ENCODE measurements at regions not wholly inside any gene's neighbourhood (a gene's known extent, or its start where the extent isn't known, plus 50 kb on each side); places are given as distances from the start of the nearest gene placed in this dataset.

DNA sequence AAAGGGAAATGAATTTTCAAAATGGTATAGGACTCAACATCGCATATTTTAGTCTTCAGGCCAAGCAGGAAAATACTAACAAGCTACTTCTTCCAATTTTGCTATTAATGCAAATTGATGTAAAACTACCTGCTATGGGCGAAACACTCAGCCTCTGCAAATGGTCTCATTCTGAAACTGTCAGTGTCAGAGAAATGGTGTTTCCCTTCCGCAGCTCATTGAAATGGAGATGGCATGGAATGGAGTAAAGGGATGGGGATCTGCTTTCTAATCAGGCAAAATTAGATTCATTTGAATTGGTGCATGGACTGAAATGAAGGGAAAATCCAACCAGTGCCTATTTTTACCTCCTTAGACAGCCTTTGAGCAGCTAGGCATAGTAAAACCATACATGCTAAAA, 80.4 kb upstream of the EEA1 start:
- H3K9ac ChIP-seq (ENCODE audit: low read length) = no peak overlapping the region
- no peaks in the 10 kb centered on the region for H3K79me2 ChIP-seq (ENCODE audit: insufficient read depth, low read length)
- H3K27ac ChIP-seq (ENCODE audit: low read depth, low read length) = no peak overlapping the region
- H3K27me3 ChIP-seq (ENCODE audit: low read length) = no peaks in the 10 kb centered on the region
- H3K4me2 ChIP-seq (ENCODE audit: low read depth, low read length, poor library complexity, severe bottlenecking) = no peak overlapping the region
- H2AFZ ChIP-seq (ENCODE audit: low read depth, low read length, severe bottlenecking) = no peak overlapping the region
- H4K20me1 ChIP-seq (ENCODE audit: low read depth, low read length) = no peaks in the 10 kb centered on the region
- H3K36me3 ChIP-seq (ENCODE audit: low read length) = no peaks in the 10 kb centered on the region
- no peaks in the 10 kb centered on the region for H3K9me3 ChIP-seq (ENCODE audit: insufficient read depth, low read length)
- no peak overlapping the region for H3K4me3 ChIP-seq (ENCODE audit: insufficient read depth, low read length, poor library complexity, severe bottlenecking)
- no peaks in the 10 kb centered on the region for H3F3A ChIP-seq (ENCODE audit: insufficient read depth)
- no peak for TF ChIP-seq EZH2phosphoT487 (conservative IDR thresholded peaks at IDR 0.05; ENCODE audit: low read length)
- TF ChIP-seq, protein P1, sequence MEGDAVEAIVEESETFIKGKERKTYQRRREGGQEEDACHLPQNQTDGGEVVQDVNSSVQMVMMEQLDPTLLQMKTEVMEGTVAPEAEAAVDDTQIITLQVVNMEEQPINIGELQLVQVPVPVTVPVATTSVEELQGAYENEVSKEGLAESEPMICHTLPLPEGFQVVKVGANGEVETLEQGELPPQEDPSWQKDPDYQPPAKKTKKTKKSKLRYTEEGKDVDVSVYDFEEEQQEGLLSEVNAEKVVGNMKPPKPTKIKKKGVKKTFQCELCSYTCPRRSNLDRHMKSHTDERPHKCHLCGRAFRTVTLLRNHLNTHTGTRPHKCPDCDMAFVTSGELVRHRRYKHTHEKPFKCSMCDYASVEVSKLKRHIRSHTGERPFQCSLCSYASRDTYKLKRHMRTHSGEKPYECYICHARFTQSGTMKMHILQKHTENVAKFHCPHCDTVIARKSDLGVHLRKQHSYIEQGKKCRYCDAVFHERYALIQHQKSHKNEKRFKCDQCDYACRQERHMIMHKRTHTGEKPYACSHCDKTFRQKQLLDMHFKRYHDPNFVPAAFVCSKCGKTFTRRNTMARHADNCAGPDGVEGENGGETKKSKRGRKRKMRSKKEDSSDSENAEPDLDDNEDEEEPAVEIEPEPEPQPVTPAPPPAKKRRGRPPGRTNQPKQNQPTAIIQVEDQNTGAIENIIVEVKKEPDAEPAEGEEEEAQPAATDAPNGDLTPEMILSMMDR (IDR thresholded peaks at IDR 0.05; ENCODE audit: insufficient read depth, low read length, poor library complexity, severe bottlenecking) = no peak
- no peaks in the 10 kb centered on the region for H3K9me2 ChIP-seq (replicated peaks; ENCODE audit: insufficient read depth, low read length)

- no peaks in the 10 kb centered on the region for H3K9me3 ChIP-seq (ENCODE audit: insufficient read depth, low read length)
- no peak for TF ChIP-seq EZH2phosphoT487 (conservative IDR thresholded peaks at IDR 0.05; ENCODE audit: low read length)
- TF ChIP-seq, protein P1 (IDR thresholded peaks at IDR 0.05; ENCODE audit: insufficient read depth, low read length, poor library complexity, severe bottlenecking) = no peak
- H3K9ac ChIP-seq (ENCODE audit: low read length) = no peak overlapping the region
- no peak overlapping the region for H3K4me2 ChIP-seq (ENCODE audit: low read depth, low read length, poor library complexity, severe bottlenecking)
- H3F3A ChIP-seq (ENCODE audit: insufficient read depth) = no peaks in the 10 kb centered on the region
- no peak overlapping the region for H3K4me3 ChIP-seq (ENCODE audit: insufficient read depth, low read length, poor library complexity, severe bottlenecking)
- no peaks in the 10 kb centered on the region for H3K9me2 ChIP-seq (replicated peaks; ENCODE audit: insufficient read depth, low read length)
- H4K20me1 ChIP-seq (ENCODE audit: low read depth, low read length) = no peaks in the 10 kb centered on the region
- no peak overlapping the region for H3K27ac ChIP-seq (ENCODE audit: low read depth, low read length)
- H3K79me2 ChIP-seq (ENCODE audit: insufficient read depth, low read length) = no peaks in the 10 kb centered on the region
- H3K36me3 ChIP-seq (ENCODE audit: low read length) = no peaks in the 10 kb centered on the region
- no peak overlapping the region for H2AFZ ChIP-seq (ENCODE audit: low read depth, low read length, severe bottlenecking)
- H3K27me3 ChIP-seq (ENCODE audit: low read length) = no peaks in the 10 kb centered on the region
Observed at GRCh38 chr12:93010461-93010860, 81.4 kb upstream of the EEA1 start.

DNA sequence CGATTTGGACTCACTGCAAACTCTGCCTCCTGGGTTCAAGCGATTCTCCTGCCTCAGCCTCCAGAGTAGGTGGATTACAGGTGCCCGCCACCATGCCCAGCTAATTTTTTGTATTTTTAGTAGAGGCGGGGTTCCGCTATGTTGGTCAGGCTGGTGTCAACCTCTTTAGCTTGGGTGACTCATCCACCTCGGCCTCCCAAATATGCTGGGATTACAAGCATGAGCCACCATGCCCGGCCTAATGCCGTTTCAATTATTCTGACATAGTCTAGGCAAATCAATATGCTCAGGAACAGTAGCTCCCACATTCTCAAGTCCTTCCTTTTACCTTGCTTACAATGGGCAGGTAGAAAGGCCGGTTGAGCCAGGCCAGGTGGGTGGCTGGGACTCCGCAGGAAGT, 82.0 kb upstream of the EEA1 start:
- no peak overlapping the region for H3K4me2 ChIP-seq (ENCODE audit: low read depth, low read length, poor library complexity, severe bottlenecking)
- no peaks in the 10 kb centered on the region for H3K9me2 ChIP-seq (replicated peaks; ENCODE audit: insufficient read depth, low read length)
- no peak overlapping the region for H2AFZ ChIP-seq (ENCODE audit: low read depth, low read length, severe bottlenecking)
- H4K20me1 ChIP-seq (ENCODE audit: low read depth, low read length) = no peaks in the 10 kb centered on the region
- H3K9ac ChIP-seq (ENCODE audit: low read length) = no peak overlapping the region
- TF ChIP-seq, protein P1 (IDR thresholded peaks at IDR 0.05; ENCODE audit: insufficient read depth, low read length, poor library complexity, severe bottlenecking) = no peak
- no peak for TF ChIP-seq EZH2phosphoT487 (conservative IDR thresholded peaks at IDR 0.05; ENCODE audit: low read length)
- H3K9me3 ChIP-seq (ENCODE audit: insufficient read depth, low read length) = no peaks in the 10 kb centered on the region
- H3K27ac ChIP-seq (ENCODE audit: low read depth, low read length) = no peak overlapping the region
- no peaks in the 10 kb centered on the region for H3K36me3 ChIP-seq (ENCODE audit: low read length)
- no peaks in the 10 kb centered on the region for H3F3A ChIP-seq (ENCODE audit: insufficient read depth)
- H3K4me3 ChIP-seq (ENCODE audit: insufficient read depth, low read length, poor library complexity, severe bottlenecking) = no peak overlapping the region
- no peaks in the 10 kb centered on the region for H3K79me2 ChIP-seq (ENCODE audit: insufficient read depth, low read length)
- no peaks in the 10 kb centered on the region for H3K27me3 ChIP-seq (ENCODE audit: low read length)

Data from SU-DHL-6 (cell line).